ENCODE measurements at regions not wholly inside any gene's neighbourhood (a gene's known extent, or its start where the extent isn't known, plus 50 kb on each side); places are given as distances from the start of the nearest gene placed in this dataset.

- POLR2A ChIA-PET = no interaction called here
- DNase-seq (ENCODE audit: extremely low spot score) = no peak
- TF ChIP-seq HDGF (IDR thresholded peaks at IDR 0.05; ENCODE audit: borderline replicate concordance) = no peak
- TF ChIP-seq FOXA1 (IDR thresholded peaks at IDR 0.05) = no peak
- no peak for TF ChIP-seq FOXM1 (IDR thresholded peaks at IDR 0.05; ENCODE audit: borderline replicate concordance)
- TF ChIP-seq ELF4 (IDR thresholded peaks at IDR 0.05) = no peak
- TF ChIP-seq ZNF384 (IDR thresholded peaks at IDR 0.05) = no peak
- no peak for TF ChIP-seq L3MBTL2 (conservative IDR thresholded peaks at IDR 0.05)
- TF ChIP-seq SP1 (IDR thresholded peaks at IDR 0.05) = no peak
- no peak for TF ChIP-seq ARNT (IDR thresholded peaks at IDR 0.05)
- CTCF ChIA-PET = interaction anchor here (0.5 kb wide), 1 partner anchor 699 kb away, joined by 5 read pairs; no protein-coding TSS in a partner anchor
These were observed 268.2 kb downstream of the ZNF536 start for GRCh38 chr19:30640252-30640965.

GRCh38 chr19:30638889-30639288, 266.7 kb downstream of the ZNF536 start:
- no peak for TF ChIP-seq SP1 (IDR thresholded peaks at IDR 0.05)
- TF ChIP-seq FOXM1 (IDR thresholded peaks at IDR 0.05; ENCODE audit: borderline replicate concordance) = no peak
- TF ChIP-seq LEF1 (IDR thresholded peaks at IDR 0.05; ENCODE audit: borderline replicate concordance) = no peak
- no peak for TF ChIP-seq NFRKB (IDR thresholded peaks at IDR 0.05)
- no peak for TF ChIP-seq BHLHE40 (IDR thresholded peaks at IDR 0.05; ENCODE audit: borderline replicate concordance)
- no peak for TF ChIP-seq ARNT (IDR thresholded peaks at IDR 0.05)
- TF ChIP-seq FOXA1 (IDR thresholded peaks at IDR 0.05) = no peak
- no peak for TF ChIP-seq FOXK2 (IDR thresholded peaks at IDR 0.05)
- TF ChIP-seq L3MBTL2 (conservative IDR thresholded peaks at IDR 0.05) = no peak
- no peak for TF ChIP-seq CTBP1 (IDR thresholded peaks at IDR 0.05; ENCODE audit: borderline replicate concordance)
- no peak for TF ChIP-seq PKNOX1 (IDR thresholded peaks at IDR 0.05)
- no peak for TF ChIP-seq ELF4 (IDR thresholded peaks at IDR 0.05)
- TF ChIP-seq TARDBP (IDR thresholded peaks at IDR 0.05) = no peak
- no peak for TF ChIP-seq ZNF384 (IDR thresholded peaks at IDR 0.05)
- DNase-seq (ENCODE audit: extremely low spot score) = no peak
- ChIA-PET CTCF (no interaction called here), POLR2A (no interaction called here)

- ChIA-PET CTCF (no interaction called here), POLR2A (no interaction called here)
- no peak for DNase-seq (ENCODE audit: extremely low spot score)
- TF ChIP-seq PKNOX1 (IDR thresholded peaks at IDR 0.05) (no peak), LEF1 (IDR thresholded peaks at IDR 0.05; ENCODE audit: borderline replicate concordance) (no peak), FOXA1 (IDR thresholded peaks at IDR 0.05) (no peak), SP1 (IDR thresholded peaks at IDR 0.05) (no peak), ARNT (IDR thresholded peaks at IDR 0.05) (no peak), BHLHE40 (IDR thresholded peaks at IDR 0.05; ENCODE audit: borderline replicate concordance) (no peak), TARDBP (IDR thresholded peaks at IDR 0.05) (no peak), FOXK2 (IDR thresholded peaks at IDR 0.05) (no peak), HDGF (IDR thresholded peaks at IDR 0.05; ENCODE audit: borderline replicate concordance) (no peak), CTBP1 (IDR thresholded peaks at IDR 0.05; ENCODE audit: borderline replicate concordance) (no peak), NFRKB (IDR thresholded peaks at IDR 0.05) (no peak), ELF4 (IDR thresholded peaks at IDR 0.05) (no peak)
These were observed 265.7 kb downstream of the ZNF536 start for GRCh38 chr19:30637926-30638325.

GRCh38 chr19:30634996-30635975, 263.1 kb downstream of the ZNF536 start:
- TF ChIP-seq NFRKB (IDR thresholded peaks at IDR 0.05) (no peak), CTBP1 (IDR thresholded peaks at IDR 0.05; ENCODE audit: borderline replicate concordance) (no peak), HDGF (IDR thresholded peaks at IDR 0.05; ENCODE audit: borderline replicate concordance) (no peak), SP1 (IDR thresholded peaks at IDR 0.05) (no peak), TARDBP (IDR thresholded peaks at IDR 0.05) (no peak), FOXK2 (IDR thresholded peaks at IDR 0.05) (no peak), SUZ12 (IDR thresholded peaks at IDR 0.05) (no peak)
- ChIA-PET CTCF (interaction anchor here (0.7 kb wide), 1 partner anchor 559 kb away, joined by 4 read pairs; no protein-coding TSS in a partner anchor), POLR2A (no interaction called here)
- no peak for DNase-seq (ENCODE audit: extremely low spot score)

GRCh38 chr19:30634131-30634830, 262.1 kb downstream of the ZNF536 start:
- CTCF ChIA-PET = interaction anchor here (0.7 kb wide), 1 partner anchor 560 kb away, joined by 4 read pairs; no protein-coding TSS in a partner anchor
- POLR2A ChIA-PET = no interaction called here
- TF ChIP-seq L3MBTL2 (conservative IDR thresholded peaks at IDR 0.05) (no peak), FOXK2 (IDR thresholded peaks at IDR 0.05) (no peak), TARDBP (IDR thresholded peaks at IDR 0.05) (no peak), NFRKB (IDR thresholded peaks at IDR 0.05) (no peak)

GRCh38 chr19:30631033-30631370, 258.8 kb downstream of the ZNF536 start:
- ChIA-PET CTCF (no interaction called here), POLR2A (no interaction called here)
- TF ChIP-seq SP1 (IDR thresholded peaks at IDR 0.05) = no peak
- DNase-seq (ENCODE audit: extremely low spot score) = no peak

More at GRCh38 chr19:30634131-30634830, 262.1 kb downstream of the ZNF536 start:
- DNase-seq (ENCODE audit: extremely low spot score) = no peak

Data from HEK293T (cell line).